HTR-8/SVneo (cell line): ENCODE measurements at regions not wholly inside any gene's neighbourhood (a gene's known extent, or its start where the extent isn't known, plus 50 kb on each side); places are given as distances from the start of the nearest gene placed in this dataset.
"Not testable (repeated sequence)": the region's sequence is repeated elsewhere in the genome, so short reads cannot be mapped to it uniquely, and the experiment has no call there.

ENCODE experiments used
- DNase-seq: peaks from one replicate; pipeline ENCODE4 v3.0.0; 2011; ENCODE audit warnings: low spot score, mixed read lengths; ENCODE audit not compliant: insufficient read length
- FAIRE-seq: peaks from 2 replicates; lab custom pipeline; 2011; peaks lifted over from hg19 to GRCh38; lab: Jason Lieb, UNC

- DNase-seq, FAIRE-seq: not testable (repeated sequence)
Measured at GRCh38 chr6:84865372-84865771, 101.0 kb upstream of the TBX18 start.

- FAIRE-seq: no peak
- no peak for DNase-seq
Measured at GRCh38 chr6:84862843-84863242, 98.4 kb upstream of the TBX18 start.

- DNase-seq (no peak), FAIRE-seq (no peak)
Measured at GRCh38 chr6:84860920-84861319, 96.5 kb upstream of the TBX18 start.

- no peak for FAIRE-seq
- DNase-seq: no peak
Measured at GRCh38 chr6:84860509-84860908, 96.1 kb upstream of the TBX18 start.

GRCh38 chr6:84854811-84855400 is 90.5 kb upstream of the TBX18 start:
- FAIRE-seq (no peak), DNase-seq (no peak)

GRCh38 chr6:84853901-84854300 is 89.5 kb upstream of the TBX18 start:
- no peak for FAIRE-seq
- DNase-seq: no peak

- FAIRE-seq (no peak), DNase-seq (no peak)
Measured at GRCh38 chr6:84848960-84849359, 84.6 kb upstream of the TBX18 start.

- no peak for DNase-seq
- no peak for FAIRE-seq
Measured at GRCh38 chr6:84847390-84848160, 83.2 kb upstream of the TBX18 start.

GRCh38 chr6:84842525-84843166 is 78.2 kb upstream of the TBX18 start:
- FAIRE-seq: no peak
- DNase-seq: no peak

GRCh38 chr6:84837068-84837866 is 72.9 kb upstream of the TBX18 start:
- FAIRE-seq, DNase-seq: not testable (repeated sequence)

- FAIRE-seq (no peak), DNase-seq (no peak)
Measured at GRCh38 chr6:84836366-84836765, 72.0 kb upstream of the TBX18 start.

GRCh38 chr6:84835340-84835739 is 70.9 kb upstream of the TBX18 start:
- FAIRE-seq (no peak), DNase-seq (no peak)

- FAIRE-seq, DNase-seq: not testable (repeated sequence)
Measured at GRCh38 chr6:84831924-84832323, 67.5 kb upstream of the TBX18 start.

- DNase-seq (no peak), FAIRE-seq (no peak)
Measured at GRCh38 chr6:84825461-84825860, 61.1 kb upstream of the TBX18 start.

GRCh38 chr6:84821314-84821713 is 56.9 kb upstream of the TBX18 start:
- DNase-seq, FAIRE-seq: not testable (repeated sequence)

GRCh38 chr6:84816741-84817140 is 52.3 kb upstream of the TBX18 start:
- FAIRE-seq (no peak), DNase-seq (no peak)

GRCh38 chr6:84815896-84816735 is 51.7 kb upstream of the TBX18 start:
- DNase-seq: no peak
- FAIRE-seq: no peak
